IPS-NIHi7 (cell line): ENCODE measurements at regions not wholly inside any gene's neighbourhood (a gene's known extent, or its start where the extent isn't known, plus 50 kb on each side); places are given as distances from the start of the nearest gene placed in this dataset.

Experiments used
- DNase-seq: peaks from one replicate; pipeline ENCODE4 v3.0.0; 2012; ENCODE audit warnings: mixed read lengths; ENCODE audit errors: extremely low spot score

DNA sequence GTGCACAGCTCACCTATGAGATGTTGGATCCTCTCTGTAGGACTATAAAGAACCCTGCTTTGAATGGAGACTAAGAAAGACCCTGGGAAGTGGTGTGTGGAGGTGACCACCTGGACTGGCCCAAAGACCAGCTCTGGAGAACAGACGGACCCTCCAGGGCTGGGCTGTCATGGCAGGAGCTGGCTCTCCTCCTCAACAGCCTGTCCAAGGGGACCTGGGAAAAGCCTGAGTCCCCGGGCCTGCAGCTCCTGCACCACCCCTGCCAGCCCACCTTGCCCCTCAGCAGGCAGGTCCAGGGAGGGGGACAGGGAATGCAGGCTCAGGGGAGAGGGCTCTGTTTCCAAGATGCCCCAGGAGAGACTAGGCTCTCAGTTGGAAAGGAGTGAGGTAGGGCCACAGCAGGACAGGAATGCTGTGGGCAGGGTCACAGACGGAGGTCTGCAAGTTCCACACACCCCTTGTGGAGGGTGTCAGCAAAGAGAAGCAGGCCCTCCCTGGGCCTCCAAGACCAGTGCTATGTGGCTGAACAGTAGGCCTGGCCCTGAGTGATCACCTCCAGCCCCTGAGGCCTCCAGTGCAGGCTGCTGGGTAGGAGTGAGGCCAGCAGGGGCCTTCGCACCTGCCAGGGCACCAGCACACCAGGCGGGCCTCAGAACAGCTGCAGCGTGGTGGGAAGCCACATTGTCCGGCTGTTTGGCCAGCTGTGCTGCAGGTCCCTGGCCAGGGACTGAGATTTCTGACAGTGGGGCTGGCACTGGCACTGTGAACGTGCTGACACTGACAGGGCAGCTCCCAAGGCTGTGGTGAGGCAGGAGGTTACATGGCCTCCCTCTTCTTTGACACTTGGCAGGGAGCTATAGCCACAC, 86.4 kb upstream of the OTOS start:
- DNase-seq: no peak

DNA sequence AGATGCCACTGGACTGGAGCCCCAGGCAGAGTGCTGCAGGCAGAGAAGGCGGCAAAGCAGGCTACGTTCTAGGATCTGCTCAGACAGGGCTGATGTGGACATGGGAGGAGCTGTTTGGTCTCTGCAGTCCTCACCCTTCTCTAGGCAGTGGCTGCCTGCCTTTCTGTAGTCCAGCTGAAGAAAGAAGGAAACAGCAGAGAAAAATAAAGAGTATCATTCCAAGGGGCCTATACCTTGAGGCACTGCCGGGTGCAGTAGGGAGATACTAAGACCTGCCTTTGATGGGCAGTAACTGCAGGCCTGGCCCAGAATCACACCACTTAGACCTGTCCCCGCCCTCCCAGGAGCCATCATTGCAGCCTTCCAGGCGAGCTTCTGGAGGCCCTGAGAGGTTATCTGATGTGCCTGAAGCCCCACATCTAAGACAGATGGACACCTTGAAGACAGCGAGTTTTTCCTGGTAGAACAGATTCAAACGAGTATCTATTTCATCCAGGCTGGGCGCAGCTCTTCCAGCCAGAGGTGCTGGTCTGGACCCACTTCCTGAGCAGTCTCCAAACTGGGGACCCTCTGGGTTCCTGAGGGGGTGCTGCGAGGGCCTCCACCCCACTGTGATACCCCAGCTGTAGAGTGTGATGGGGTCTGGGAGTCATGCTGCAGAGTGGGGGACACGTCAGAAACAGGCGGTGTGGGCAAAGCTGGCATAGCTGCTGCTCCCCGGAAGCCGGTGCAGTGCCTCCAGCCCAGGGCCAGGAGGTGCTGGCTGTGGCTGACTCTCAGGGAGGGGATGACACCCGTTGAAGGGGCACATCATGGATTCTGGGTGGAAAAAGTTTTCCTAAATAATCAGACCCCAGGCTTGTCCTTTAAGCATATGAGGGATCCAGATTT, 87.3 kb upstream of the OTOS start:
- no peak for DNase-seq

DNA sequence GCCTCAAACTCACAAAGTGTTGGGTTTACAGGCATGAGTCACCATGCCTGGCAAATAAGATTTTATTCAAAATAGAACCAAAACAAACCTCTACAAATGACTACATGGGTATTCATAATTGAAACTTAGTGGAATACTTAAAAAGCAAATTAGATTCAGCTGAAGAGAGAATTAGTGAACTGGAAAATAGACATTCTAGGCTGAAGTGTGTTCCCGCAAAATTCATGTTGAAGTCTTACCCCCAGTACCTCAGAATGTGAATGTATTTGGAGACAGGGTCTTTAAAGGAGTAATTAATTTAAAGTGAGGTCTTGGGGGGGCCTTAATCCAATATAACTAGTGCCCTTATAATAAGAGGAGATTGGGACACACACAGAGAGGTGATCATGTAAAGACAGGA, 88.5 kb upstream of the OTOS start:
- no peak for DNase-seq

DNA sequence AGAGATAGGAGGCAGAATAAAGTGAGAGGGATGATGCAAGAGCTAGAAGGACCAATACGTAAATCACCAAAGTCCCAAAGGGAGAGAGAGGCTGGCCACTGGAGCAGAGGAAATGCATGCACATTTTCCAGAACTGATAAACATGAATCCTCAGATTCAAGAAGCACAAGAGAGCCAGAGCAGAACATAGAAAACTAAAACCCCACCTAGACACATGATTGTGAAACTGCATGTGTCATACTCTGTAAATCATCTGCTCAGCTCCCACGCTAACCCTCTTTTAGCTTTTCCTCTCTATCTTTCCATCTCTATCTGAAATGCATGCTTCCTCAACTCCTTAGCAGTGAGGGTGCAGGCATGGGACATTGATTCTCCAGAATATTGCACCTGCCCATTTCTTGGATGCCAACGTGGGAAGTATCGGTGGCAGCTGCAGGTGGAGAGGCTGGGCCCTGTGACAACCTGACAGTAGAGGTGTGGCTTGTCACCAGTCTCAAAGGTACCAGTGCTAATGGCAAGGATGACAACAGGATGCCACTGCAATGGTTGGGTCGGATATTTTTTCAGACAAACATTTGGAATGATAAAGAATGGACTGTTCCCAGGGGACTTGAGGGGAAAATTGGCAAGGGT, 89.3 kb upstream of the OTOS start:
- no peak for DNase-seq

DNA sequence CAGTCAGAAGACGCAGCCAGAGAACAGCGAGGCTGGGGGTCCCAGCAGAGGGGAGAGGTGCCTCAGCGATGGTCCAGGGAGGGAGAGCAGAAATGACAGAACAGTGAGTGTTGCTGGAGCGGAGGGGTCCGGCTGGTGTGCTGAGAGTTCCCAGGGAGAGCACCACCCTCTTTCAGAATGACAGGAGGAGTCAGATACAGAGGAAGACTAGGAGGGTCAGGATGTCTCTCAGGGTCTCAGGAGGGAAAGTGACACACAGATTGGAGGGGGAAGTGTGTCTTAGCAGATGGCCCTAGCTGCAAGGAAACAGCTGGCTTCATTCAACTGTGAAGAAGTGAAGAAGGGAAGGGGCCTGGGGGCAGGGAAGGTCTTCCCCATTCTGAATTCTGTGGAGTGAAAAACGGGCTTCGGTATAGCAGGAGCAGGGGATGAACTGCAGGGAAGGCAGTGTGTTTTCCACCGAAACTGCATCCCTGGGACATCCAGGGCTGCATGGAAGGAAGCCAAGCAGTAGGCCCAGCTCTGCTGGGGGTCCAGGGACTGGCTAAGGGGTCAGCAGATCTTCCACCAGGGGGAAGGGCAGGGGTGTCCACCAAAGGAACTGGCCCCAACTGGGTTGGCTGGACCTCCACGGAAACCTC, 90.0 kb upstream of the OTOS start:
- no peak for DNase-seq

- DNase-seq: no peak
Measured at GRCh38 chr2:240231838-240232244, 91.4 kb upstream of the OTOS start.

- DNase-seq: no peak
Measured at GRCh38 chr2:240232264-240232915, 91.9 kb upstream of the OTOS start.

DNA sequence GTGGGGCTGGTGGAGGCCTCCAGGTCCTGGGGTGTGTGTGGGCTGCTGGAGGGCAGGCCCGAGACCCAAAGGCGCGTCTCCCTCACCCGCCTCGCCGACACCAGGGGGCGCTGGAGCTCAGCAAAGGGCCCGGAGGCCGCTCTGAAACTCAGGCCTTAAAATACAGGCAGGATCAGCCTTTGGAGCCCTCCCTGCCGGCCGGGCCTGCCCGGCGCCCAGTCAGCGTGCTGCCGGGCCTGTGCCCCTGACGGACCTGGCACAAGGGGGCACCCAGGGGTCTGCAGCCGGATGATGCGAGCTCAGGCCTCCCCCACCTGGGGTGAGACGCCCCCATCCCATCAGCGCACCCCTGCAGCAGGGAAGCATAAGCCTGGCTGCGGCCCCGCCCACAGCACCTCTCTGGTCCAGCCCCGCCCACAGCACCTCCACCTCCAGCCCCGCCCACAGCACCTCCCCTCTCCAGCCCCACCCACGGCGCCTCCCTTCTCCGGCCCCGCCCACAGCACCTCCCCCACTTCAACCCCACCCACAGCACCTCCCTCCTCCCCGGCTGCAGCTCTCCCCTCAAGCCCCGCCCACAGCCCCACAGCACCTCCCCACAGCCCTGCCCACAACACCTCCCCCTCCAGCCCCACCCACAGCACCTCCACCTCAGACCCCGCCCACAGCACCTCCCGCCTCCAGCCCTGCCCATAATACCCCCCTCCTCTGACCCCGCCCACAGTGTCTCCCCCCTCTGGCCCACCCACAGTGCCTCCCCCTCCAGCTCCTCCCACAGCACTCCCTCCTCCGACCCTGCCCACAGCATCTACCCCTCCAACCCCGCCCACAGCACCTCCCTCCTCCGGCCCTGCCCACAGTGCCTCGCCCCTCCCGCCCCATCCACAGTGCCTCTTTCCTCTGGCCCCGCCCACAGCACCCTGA, 92.8 kb upstream of the OTOS start:
- DNase-seq: peak; percentile 96

DNA sequence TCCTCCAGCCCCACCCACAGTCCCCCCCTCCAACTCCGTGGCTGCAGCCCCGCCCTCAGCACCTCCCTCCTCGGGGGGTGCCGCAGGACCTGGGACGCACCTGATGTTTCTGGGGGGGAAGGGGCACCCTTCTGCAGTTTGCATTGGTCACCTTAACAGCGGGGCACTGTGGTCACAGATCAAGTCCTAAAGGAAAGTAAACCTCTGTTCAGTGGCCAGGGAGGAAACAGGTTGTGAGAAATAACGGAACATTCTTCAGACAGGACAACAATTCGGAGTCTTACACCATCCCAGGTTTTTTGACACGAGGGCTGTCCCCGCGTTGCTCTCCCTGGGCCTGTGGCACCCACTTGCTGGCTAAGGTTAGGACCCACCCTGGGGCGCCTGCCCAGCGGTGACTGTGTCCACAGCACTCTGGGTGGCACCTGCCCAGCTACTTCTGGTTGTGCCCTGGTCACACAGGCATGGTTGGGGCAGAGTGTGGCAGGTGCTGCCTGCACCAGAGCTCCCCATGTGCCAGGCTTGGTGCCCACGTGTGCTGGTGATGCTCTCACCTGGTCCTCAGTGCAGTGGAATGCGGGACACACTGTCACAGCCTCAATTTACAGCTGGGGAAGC, 93.5 kb upstream of the OTOS start:
- DNase-seq: no peak

- DNase-seq: no peak
Measured at GRCh38 chr2:240234503-240234951, 94.1 kb upstream of the OTOS start.

DNA sequence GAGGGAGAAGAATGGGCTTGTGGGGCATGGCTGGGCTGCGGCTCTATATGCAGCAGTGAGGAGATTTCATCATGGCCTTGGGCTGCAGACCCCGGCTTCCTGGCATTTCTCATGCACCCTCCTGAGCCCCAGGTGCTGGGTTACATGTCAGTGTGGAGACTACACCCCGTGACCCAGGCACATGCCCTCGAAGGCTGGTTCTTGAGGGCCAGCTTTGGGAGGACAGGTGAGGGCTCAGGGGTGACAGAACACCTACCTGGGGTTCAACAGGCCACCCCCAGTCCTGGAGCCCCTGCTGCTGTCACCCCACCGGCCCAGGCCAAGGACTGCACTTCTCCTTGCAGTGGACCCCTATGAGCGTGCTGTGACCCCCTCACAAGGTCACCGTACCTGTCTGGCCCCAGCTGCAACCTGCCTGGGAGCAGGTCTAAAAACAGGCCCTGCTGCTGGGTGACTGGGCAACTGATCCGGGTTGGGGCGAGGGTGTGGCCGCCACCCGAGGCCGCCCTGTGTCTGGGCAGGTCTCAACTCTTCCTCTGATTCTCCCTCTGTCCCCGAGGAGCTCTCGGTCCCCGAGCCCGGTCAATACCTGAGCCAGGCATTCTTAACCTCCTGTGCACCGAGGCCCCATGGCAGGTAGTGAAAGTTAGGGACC, 94.8 kb upstream of the OTOS start:
- no peak for DNase-seq

- DNase-seq: no peak
Measured at GRCh38 chr2:240235811-240236210, 95.4 kb upstream of the OTOS start.

GRCh38 chr2:240236217-240237111, 96.0 kb upstream of the OTOS start:
- DNase-seq: no peak

GRCh38 chr2:240237609-240238174, 97.2 kb upstream of the OTOS start:
- no peak for DNase-seq

DNA sequence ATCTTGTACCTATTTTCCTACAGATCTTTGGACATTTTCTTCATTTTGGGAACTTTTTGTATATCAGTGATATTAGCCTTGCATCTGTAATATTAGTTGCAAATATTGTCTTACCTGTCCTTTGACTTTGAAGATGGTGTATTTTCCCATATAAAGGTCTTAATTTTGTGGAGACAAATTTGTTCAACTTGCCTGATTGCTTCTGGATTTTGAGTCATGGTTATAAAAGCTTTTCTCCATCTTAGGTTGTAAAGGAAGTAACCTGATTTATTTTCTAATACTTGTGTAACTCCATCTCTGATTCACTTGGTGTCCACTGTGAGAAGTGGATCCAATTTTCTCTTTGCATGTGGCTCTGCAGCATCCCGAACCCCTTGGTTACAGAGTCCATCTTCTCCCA, 97.7 kb upstream of the OTOS start:
- DNase-seq: no peak

- DNase-seq: no peak
Measured at GRCh38 chr2:240238786-240239185, 98.3 kb upstream of the OTOS start.

GRCh38 chr2:240239325-240239724, 98.9 kb upstream of the OTOS start:
- no peak for DNase-seq
